ENCODE measurements at regions not wholly inside any gene's neighbourhood (a gene's known extent, or its start where the extent isn't known, plus 50 kb on each side); places are given as distances from the start of the nearest gene placed in this dataset.

GRCh38 chr3:74372743-74373142 is 241.7 kb downstream of the CNTN3 start:
- Histone ChIP-seq H3K27ac (no peak overlapping the region), H3K36me3 (no peaks in the 10 kb centered on the region), H3K4me1 (no peaks in the 10 kb centered on the region), H3K27me3 (no peaks in the 10 kb centered on the region), H3K4me3 (no peak overlapping the region), H3K9me3 (no peaks in the 10 kb centered on the region)
- 88 to 93% methylated on average over 2 of the region's 2 CpGs for WGBS, 2 donors
- TF ChIP-seq POLR2A (IDR thresholded peaks at IDR 0.05) (no peak), CTCF (IDR thresholded peaks at IDR 0.05) (no peak), EP300 (IDR thresholded peaks at IDR 0.05) (no peak)
- DNase-seq (ENCODE audit: low spot score in 2 of 2), result no peak

DNA sequence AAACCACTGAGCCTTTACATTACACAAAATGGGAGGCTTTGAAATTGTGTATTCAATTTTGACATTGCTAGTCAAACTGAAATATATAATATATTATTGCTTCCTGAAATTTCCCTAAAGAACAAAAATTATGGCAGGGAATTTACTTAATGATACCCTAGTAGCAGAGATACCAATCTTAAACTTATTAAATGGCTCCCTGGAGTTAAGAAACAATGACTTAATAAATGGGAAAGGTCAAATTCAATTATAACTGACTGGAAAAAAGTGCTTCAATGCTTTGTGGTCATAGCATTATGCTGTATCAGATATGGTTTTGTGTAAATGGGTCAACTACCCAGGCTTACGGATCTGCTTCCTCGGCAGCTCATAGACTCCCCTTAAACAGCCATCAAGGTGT is 244.1 kb downstream of the CNTN3 start:
- H3K4me1 ChIP-seq, result no peaks in the 10 kb centered on the region
- 78 to 82% methylated on average over 2 of the region's 2 CpGs for WGBS, 2 donors
- H3K27ac ChIP-seq, result no peak overlapping the region
- no peaks in the 10 kb centered on the region for H3K27me3 ChIP-seq
- no peak for DNase-seq (ENCODE audit: low spot score in 2 of 2)
- TF ChIP-seq EP300 (IDR thresholded peaks at IDR 0.05) (no peak), CTCF (IDR thresholded peaks at IDR 0.05) (no peak), POLR2A (IDR thresholded peaks at IDR 0.05) (no peak)
- no peaks in the 10 kb centered on the region for H3K9me3 ChIP-seq
- no peaks in the 10 kb centered on the region for H3K36me3 ChIP-seq
- no peak overlapping the region for H3K4me3 ChIP-seq

DNA sequence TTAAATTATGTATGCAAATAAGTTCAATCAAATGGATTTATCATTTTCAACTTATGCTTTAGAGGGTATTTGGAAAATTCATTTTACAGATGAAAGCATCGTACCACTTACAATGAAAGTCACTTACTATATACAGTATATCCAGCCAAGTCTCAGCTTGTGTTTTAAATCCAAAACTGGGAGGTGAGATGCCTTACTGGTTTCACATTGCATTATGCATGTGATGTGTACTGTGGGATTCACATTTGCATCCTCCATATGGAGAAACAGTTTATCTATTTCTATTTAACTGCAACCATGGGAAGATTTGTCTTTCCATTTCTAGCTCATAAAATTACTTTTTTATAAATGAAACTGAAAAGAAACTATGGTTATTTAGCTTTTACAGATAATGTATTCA is 248.1 kb downstream of the CNTN3 start:
- Histone ChIP-seq H3K4me1 (no peaks in the 10 kb centered on the region), H3K9me3 (no peaks in the 10 kb centered on the region)
- WGBS, 2 donors, result 90 to 93% methylated on average over 1 of the region's 1 CpG

GRCh38 chr3:74363346-74363745 is 251.1 kb downstream of the CNTN3 start:
- Histone ChIP-seq H3K36me3 (no peaks in the 10 kb centered on the region), H3K9me3 (no peaks in the 10 kb centered on the region), H3K27ac (no peak overlapping the region), H3K4me3 (no peak overlapping the region), H3K4me1 (no peaks in the 10 kb centered on the region), H3K27me3 (no peaks in the 10 kb centered on the region)
- 88 to 94% methylated on average over 1 of the region's 1 CpG for WGBS, 2 donors
- no peak for TF ChIP-seq CTCF (IDR thresholded peaks at IDR 0.05)
- no peak for TF ChIP-seq POLR2A (IDR thresholded peaks at IDR 0.05)
- no peak for TF ChIP-seq EP300 (IDR thresholded peaks at IDR 0.05)
- no peak for DNase-seq (ENCODE audit: low spot score in 2 of 2)

More for the DNA sequence above, 248.1 kb downstream of the CNTN3 start:
- DNase-seq (ENCODE audit: low spot score in 2 of 2), result no peak
- no peaks in the 10 kb centered on the region for H3K36me3 ChIP-seq
- no peaks in the 10 kb centered on the region for H3K27me3 ChIP-seq
- TF ChIP-seq POLR2A (IDR thresholded peaks at IDR 0.05) (no peak), CTCF (IDR thresholded peaks at IDR 0.05) (no peak), EP300 (IDR thresholded peaks at IDR 0.05) (no peak)
- H3K4me3 ChIP-seq, result no peak overlapping the region
- no peak overlapping the region for H3K27ac ChIP-seq

- Histone ChIP-seq H3K27me3 (no peaks in the 10 kb centered on the region), H3K36me3 (no peaks in the 10 kb centered on the region), H3K4me1 (no peaks in the 10 kb centered on the region), H3K4me3 (no peak overlapping the region), H3K27ac (no peak overlapping the region), H3K9me3 (no peaks in the 10 kb centered on the region)
- TF ChIP-seq EP300 (IDR thresholded peaks at IDR 0.05), result no peak
- TF ChIP-seq POLR2A (IDR thresholded peaks at IDR 0.05), result no peak
- TF ChIP-seq CTCF (IDR thresholded peaks at IDR 0.05), result no peak
- no peak for DNase-seq (ENCODE audit: low spot score in 2 of 2)
Measured at GRCh38 chr3:74360406-74360805, 254.1 kb downstream of the CNTN3 start.

All from tibial nerve (tissue), 4 donors.